CMK (cell line): ENCODE measurements at regions not wholly inside any gene's neighbourhood (a gene's known extent, or its start where the extent isn't known, plus 50 kb on each side); places are given as distances from the start of the nearest gene placed in this dataset.

Experiments
- DNase-seq: peaks from one replicate; pipeline ENCODE4 v3.0.0-alpha.2; 2010; ENCODE audit warnings: low read depth

DNA sequence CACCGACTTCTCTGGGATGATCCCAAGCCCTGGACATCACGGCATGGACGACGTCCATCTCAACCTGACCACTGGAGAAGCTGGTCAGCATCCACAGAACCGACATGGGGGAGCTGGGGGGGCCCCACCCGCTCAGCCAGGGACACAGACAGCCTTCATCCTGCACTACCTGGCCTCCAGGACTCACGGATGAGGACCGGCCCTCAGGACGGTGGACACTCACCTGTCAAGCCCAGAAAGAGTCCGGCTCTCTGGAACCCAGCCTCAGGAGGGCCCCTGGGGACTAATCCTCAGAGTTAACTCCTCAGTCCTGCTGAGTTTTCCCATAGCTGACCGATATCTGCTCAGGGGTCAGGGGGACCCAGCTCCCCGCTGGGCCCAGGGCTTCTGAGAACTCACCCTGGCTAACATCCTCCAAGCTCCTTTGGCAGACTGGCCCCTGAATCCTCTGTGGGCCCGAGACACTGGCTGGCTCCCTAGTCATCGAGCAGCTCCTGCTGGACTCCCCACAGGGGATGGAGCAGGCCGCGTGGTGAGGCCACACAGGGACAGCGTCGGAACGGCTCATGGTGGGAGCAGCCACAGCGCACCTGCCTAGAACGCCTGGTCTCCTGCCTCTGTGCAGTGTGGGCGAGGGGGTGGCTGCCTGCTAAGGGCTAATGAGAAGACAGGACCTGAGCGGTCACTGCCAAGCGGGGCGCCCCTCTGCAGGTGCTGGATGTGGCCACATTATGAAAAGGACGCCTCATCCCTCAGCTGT, 649.2 kb downstream of the BRD1 start:
- DNase-seq: no peak

DNA sequence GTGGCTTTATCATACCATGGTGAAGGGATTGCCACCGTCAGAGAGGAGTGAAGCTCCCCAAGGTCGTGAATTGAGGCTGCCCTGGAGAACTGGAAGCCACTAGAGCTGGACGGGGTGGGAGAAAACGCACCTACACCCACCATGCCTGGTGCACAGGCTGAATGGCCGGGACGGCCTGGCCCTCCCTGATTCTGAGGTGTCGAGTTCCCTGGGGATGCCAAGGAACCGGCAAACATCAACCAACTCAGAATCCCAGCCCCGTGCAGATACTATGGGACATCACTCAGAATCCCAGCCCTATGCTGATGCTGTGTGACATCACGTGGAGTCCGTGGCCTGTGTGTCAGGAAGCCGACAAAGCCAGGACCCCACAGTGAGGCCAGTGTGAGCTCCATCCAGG, 650.0 kb downstream of the BRD1 start:
- DNase-seq: no peak

DNA sequence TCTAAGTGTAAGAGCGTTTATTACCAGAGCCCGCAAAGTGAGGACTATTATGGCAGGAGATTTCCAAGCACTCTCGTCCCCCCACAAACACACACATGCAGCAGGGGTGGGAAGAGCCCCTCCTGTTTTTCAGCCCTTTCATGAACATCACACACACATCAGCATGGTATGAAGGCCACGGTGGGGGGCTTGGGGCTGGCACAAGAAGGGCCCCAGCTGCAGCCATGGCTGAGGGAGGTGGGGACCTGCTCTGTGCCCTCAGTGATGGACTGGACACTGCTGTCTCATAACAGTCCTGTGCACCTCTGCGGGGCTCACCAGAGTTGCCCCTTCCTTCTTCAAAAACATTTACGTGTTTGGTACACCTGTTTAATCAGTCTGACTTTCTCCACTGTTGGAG, 650.7 kb downstream of the BRD1 start:
- no peak for DNase-seq

DNA sequence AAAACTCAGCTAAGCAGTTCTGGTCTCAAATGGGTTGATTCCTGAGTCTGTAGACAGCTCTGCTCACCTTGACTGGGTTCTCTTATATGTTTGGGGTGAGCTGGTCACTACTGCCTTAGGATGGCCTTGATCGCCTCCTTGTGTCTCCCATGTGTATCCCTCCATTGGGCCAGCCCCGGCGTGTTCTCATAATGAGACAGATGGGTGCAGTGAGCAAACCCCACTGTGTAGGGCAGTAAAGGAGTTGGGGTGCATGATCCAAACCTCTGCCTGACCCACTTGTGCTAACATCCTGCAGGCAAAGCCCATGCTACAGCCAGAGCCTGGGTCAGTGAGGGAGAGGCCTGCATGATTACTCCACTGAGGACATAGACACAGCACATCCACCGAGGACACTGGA, 657.6 kb downstream of the BRD1 start:
- DNase-seq: no peak

DNA sequence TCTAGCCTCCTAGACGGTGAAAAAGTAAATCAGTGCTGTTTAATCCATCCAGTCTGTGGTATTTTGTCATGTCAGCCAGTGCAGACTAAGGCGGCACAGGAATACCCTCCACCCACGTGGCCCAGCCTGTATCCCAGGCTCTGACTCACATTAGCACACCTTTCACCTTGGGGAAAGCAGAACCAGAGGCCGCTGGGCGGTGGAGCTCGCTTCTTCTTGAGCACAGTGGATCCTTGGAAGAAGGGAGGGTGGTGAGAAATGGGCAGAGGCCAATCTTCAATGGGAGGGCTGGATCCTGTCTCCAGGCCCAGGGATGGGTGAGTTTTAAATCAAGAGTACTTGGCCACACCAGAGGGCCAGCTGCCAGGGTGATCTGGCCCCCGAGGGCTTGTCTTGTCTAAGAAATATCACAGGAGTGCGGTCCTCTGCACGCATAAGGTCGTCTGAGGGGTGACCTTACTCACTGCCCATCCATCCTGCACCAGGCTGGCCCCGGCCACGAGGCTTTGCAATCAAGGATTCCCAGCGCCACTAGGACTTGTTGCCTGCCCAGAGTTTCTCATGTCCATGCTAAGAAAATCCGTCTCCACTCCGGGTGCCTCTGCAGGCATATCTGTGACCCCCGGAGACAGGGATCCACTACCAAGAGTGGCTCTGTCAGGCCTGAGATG, 658.5 kb downstream of the BRD1 start:
- no peak for DNase-seq

DNA sequence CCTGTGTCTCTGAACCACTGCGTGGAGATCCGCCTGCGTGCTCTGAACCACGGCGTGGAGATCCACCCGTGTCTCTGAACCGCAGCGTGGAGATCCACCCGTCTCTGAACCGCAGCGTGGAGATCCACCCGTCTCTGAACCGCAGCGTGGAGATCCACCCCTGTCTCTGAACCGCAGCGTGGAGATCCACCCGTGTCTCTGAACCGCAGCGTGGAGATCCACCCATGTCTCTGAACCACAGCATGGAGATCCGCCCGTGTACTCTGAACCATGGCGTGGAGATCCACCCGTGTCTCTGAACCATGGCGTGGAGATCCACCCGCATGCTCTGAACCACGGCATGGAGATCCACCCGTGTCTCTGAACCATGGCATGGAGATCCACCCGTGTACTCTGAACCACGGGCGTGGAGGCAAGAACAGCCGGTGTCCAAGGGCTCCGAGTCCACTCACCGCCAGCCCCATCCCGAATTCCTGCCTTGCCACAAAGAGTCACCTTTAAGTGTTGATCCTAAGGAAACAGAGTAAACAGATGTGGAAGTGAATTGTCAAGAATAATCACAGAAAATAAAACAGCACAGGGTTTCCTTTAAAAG, 659.4 kb downstream of the BRD1 start:
- no peak for DNase-seq

DNA sequence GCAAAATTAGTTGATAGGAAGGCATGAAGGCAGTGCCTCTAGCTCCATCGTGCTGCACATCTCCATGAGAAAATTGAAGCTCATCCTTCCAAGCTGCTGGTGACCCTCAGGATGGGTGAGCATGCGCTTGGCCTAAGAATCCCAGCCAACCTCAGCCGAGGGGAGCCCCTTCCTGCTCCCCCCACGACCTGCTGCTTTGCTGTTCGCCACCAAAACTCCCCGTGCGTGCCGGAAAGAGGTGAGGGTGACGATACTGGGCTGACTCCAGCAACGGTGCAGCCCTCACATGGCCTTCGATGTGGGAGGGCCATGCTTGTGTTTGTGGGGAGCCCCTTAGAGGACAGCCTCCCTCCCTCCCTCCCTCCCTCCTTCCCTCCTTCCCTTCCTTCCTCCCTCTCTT, 660.9 kb downstream of the BRD1 start:
- no peak for DNase-seq

DNA sequence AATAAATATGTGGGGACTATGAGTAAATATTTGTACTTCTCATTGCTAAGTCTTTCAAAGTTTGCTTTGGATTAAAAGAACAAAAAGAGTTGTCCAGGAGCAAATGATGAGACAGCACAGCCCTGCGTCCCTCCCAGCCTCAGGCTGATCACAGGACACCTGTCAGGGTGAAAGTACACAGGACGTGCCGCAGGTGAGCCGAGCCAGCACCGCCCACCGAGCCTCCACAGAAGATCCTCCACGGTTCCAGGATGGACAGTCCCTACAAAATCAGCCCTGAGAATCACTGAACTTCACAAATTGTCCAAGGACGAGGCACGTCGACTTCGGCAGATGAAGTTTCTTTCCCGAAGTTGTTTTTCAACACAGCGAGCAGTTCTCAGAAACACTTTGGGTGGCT, 661.5 kb downstream of the BRD1 start:
- no peak for DNase-seq

DNA sequence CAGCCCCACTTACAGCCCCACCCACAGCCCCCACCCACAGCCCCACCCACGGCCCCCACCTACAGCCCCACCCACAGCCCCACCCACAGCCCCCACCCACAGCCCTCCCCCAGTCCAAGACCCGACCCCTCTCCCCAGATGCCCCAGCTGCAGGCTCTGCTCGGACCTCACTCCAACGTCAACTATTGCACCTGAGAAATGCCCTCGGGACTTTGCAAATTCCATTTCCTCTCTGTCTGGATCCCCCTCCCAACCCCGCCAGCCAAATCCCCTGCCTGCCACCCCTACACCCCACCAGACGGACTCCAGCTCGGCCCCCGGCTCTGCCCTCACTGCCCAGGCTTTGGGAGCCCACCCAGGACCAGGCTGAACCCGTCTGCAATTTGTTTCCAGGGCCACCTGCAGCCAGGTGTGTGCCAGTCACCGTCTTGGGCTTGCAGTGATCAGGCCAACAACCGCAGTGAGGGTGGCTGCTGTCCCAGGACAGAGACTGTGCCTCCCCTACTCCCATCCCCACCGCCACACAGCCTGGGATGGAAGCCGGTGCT, 662.8 kb downstream of the BRD1 start:
- no peak for DNase-seq

DNA sequence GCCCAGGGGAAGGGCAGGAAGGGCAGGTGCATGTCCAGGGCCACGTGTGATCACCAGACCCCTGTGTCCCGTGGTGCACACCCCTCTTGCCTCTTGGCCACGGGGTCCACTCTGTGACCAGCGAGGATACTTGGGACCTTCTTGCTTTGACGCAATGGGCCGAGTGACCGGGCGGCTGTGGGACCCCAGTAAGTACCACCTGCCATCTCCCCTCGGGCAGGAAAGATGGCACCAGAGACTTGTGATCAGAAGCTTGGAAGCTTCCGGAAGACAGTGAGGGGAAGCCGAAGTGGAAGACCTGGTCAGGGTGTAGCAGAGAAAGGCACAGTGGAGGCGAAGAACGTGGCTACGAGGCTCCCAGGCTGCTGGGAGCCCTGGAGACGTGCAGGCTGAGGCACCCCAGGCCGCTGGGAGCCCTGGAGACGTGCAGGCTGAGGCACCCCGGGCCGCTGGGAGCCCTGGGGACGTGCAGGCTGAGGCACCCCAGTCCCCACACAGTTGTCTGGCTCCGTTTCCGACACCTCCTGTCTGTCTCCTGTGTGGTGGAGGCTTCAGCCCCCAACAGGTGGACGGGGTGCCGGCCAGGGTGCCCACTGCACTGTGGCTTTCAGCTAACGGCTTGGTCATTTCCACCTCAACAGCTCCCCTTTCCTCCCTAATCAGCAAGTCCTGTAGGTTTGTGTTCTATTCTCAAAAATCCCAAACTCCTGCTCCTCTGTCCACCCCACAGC, 663.5 kb downstream of the BRD1 start:
- no peak for DNase-seq

DNA sequence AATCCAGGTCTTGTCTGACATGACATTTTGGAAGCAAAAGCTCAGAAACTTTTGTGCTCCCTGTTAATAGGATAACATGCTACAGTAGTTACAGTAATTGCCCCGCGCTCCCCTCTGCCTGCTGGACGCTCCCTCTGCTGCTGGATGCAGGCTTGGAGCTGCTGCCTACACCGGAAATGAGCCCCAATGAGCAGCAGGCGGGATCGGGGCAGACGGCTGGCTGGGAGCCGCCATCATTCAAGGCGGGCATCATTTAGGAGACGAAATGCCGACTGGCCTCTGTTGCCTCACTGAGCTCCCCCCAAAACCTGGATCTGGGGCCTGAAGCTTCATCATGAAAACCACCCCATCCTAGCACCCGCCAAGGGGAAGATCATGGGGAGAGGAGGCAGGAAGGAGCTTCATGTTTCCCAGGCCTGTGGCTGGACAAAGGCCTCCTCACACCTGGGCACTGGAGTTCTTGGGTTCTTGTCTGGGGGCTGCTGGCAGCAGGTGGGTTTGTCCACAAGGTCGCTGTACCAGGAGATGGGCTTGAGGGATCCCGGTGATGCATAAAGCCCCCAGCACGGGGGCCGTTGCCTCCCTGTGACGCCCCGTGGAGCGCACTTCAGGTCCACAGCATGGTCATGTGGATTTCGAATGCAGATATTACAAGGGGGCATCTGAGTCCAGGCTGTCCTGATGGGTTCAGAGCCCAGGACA, 664.3 kb downstream of the BRD1 start:
- DNase-seq: no peak

DNA sequence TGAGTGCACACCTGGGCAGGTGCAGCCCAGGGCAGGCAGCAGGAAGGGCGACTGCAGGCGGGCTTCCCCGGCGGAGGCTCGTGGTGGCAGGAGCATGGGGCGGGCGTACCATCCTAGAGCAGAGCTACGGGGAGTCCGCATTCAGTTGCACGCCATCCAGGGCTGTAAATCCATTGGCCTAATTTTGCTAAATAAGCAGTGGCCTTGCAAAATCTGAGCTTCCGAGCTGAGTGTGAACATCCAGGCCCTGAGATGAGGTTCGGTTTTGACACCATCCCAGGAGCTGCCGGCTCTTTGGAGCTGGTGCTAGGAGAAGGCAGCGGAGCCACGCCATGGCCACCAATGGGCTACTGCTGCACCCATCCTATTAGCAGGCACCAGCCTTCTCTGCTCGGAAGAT, 664.8 kb downstream of the BRD1 start:
- DNase-seq: no peak

DNA sequence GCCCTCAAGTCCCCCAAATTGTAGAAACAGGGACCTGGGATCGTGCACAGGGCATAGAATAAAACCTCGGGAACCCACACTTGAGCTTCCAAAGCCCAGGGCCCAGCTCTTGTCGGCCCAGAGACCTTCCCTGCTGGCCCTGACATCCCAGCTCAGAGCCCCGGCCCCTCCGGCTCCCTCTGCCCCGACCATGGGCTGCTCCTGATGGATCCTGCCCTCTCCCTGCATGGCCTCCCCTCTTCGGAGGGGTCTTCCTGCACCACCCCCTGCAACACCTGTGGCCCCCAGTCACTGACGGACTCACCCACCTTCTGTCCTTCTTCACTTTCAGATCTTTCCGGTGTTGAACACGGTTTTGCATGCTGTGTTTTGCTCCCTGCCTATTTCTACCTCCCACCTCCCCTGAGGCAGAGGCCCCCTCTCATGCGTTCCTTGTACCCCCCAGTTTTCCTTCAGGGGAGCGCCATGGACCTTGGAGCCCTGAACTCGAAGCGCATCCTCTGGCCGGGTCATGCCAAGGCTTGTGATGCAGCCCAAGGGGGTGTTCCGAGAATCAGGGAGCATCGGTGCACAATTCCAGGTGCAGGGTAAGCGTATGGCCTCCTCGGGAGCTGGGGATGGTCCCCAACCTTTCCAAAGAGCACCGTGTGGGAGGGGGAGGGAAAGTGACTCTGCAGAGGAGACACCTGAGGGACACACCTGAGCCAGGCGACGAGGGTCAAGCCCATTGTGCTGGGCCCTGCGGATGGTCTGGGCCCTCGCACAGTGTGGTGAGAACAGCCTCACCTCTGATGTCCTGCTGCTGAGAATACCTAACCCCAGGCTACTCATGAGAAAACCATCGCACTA, 666.4 kb downstream of the BRD1 start:
- DNase-seq: no peak

DNA sequence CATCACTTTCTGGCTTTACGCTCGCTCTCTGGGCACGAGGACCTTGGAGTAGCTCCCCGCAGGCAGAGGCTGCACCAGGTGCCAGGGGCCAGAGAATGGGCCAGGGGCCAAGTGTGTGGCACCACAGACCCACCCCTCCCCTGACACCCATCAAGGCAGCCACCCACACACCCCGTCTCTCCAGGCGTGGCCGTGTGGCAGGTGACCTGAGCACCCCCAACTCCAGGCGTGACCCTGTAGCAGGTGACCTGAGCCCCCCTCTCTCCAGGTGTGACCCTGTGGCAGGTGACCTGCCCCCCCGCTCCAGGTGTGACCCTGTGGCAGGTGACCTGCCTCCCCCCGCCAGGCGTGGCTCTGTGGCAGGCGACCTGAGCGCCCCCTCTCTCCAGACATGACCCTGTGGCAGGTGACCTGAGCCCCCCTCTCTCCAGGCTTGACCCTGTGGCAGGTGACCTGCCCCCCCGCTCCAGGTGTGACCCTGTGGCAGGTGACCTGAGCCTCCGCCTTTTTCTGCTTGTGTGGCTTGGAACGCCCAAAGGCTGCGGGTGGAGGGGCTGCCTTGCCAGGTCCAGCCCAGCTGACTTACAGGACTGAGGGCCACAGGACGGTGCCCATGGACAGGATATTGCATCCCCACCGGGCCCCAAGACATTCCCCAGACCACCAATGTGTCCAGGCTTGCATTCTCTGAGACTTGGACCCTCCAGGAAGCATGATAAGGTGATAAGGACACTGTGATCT, 667.2 kb downstream of the BRD1 start:
- no peak for DNase-seq

DNA sequence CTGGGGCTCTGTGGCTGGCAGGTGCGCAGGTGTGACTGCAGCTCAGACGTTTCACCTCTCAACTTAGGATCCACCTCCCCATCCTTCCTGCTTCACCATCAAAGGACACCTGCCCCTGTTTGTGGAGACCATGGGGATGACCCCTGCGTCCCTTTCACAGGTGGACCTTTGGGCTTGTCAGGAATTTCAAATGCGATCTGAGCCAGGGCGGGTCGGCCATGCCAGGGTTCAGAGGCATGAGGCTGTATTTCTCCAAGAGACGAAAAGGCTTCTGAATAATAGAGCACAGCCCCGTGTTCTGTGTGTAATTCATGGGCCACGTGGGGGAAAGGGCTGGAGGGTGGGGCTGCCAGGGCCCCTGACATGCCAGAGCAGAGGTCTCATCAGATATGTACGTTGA, 668.0 kb downstream of the BRD1 start:
- DNase-seq: no peak

DNA sequence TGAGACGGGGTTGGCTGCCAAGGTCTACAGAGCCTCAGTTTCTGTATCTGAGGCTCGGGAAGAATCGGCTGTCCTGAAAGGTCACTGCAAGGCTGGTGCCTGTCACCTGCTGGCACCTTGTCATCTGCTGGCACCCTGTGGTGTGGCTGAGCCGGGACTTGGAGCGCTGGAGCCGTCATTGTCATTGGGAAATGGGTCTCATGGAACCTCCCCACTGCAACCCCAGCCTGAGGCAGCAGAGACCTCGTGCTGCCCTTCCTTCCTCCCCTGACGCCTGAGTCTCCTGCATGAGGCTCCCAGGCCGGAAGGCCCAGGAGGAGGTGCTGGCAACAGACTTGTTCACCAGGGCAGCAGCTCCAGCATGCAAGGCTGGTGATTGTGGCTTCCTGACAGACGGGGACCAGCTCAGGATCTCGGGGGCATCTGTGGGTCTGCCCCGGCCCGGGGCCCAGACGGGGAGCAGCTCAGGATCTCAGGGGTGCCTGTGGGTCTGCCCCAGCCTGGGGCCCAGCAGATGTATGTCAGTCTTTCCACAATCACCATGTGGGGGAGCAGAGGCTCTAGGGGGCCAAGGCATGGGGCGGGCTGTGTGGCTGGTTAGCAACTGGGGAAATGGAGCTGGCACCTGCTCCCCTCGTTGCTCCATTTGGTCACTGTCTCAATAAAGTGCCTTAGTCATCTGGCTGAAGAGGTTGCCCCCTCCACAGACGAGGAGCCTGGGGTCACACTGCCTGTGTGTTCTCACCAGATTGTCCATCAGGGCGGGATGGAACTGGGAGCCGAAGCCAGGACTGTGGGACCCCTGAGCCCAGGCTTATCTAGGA, 668.7 kb downstream of the BRD1 start:
- DNase-seq: no peak

DNA sequence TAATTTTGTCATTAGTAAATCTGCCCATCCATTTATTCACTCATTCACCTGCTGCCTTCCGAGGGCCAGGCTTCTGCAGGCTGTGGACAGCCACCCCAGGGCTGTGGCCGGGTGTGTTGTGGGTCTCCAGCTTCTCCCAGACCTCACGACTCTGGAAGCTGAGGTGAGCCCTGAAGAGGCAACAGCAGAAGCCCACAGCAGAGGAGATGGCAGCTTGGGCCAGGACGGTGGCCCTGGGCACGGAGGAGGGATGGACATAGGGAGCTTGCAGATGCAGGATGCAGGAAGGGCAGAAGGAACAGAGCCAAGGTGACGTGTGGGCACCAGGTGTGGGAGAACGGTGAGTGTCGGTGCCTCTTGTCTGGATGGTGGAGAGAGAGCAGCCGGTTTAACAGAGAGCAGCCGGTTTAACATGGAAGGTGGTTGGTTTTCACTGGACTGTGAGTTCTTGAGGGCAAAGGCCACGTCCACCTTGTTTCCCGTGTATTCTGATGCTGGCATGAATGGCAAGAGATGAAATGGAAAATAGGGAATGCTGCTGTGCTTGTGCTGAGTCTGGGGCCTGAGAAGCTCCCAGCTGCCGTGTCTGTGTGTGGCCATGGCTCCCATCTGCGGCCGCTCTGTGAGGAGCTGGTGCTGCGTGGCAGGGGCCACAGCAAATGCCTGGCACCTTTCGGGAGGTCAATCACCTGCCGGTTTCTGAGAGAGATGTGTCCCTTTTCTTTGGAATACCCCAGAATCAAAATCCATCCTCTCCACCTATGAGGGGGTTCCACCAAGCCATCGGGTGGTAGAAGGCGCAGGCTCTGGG, 669.9 kb downstream of the BRD1 start:
- DNase-seq: no peak

DNA sequence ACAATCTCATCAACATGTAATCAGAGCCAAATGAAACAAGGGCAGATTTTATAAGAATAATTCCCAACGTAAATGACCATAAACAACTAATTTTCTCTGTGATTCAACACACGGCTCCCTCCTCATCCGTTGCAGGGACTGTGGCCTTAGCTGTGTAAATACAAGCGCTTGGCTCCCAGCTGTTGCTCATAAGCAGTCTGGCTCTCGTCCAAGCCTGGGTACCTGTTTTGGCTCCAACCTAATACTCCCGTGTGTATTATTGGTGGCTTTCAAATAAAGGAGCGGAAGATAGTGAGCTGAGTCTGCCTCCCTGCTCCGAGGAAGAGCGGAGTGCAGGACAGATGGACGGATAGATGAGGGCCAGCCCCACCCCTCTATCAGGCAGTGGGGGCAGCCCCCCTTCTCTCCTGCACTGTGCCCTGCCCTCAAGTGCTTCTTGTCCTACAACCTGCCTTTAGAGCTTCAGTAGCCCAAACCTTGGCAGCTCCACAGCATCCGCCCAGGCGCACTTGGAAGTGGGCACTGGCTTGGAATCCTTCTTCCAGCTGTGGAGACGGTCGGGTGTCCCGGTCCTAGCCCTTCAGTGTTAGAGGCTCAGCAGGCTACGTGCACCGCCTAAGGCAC, 670.9 kb downstream of the BRD1 start:
- no peak for DNase-seq
